Head of caudate nucleus (tissue), 42 donors: ENCODE measurements at regions not wholly inside any gene's neighbourhood (a gene's known extent, or its start where the extent isn't known, plus 50 kb on each side); places are given as distances from the start of the nearest gene placed in this dataset.
A peak's percentile ranks its signal among the peaks of the same experiment; 100 is the strongest.
"Not testable (repeated sequence)": the region's sequence is repeated elsewhere in the genome, so short reads cannot be mapped to it uniquely, and the experiment has no call there.

Source experiments
- DNase-seq, 42 donors: peaks; one replicate each; pipeline versions ENCODE4 v3.0.0 to v3.0.0-alpha.2; 2020 to 2021; ENCODE audit warnings: mixed read lengths in 7 of 42
- intact Hi-C: fragments of 100-400 bp; cut with DNase I; formaldehyde crosslinking; loops from one replicate; pipeline ENCODE4 v1.15.0; 2022

DNA sequence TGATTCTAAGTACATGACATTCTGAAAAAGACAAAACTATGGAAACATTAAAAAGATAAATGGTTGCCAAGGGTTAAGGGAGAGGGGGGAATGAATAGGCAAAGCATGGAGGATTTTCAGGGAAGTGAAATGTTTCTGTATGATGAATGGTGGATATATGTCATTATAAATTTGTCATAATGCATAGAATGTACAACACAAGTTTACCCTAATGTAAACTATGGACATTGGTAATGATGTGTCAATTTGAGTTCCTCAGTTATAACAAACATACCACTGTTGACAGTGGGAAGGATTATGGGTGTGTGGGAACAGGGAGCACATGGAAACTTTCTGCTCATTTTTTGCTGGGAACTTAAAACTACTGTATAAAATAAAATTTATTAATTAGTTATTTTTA is 427.1 kb upstream of the ESRRG start:
- no peak for DNase-seq
- intact Hi-C loops: no loop called here

GRCh38 chr1:217149791-217150190 is 426.6 kb upstream of the ESRRG start:
- no peak for DNase-seq
- intact Hi-C loops: no loop called here

- DNase-seq: no peak
- intact Hi-C loops: no loop called here
Observed at GRCh38 chr1:217141711-217142110, 418.5 kb upstream of the ESRRG start.

DNA sequence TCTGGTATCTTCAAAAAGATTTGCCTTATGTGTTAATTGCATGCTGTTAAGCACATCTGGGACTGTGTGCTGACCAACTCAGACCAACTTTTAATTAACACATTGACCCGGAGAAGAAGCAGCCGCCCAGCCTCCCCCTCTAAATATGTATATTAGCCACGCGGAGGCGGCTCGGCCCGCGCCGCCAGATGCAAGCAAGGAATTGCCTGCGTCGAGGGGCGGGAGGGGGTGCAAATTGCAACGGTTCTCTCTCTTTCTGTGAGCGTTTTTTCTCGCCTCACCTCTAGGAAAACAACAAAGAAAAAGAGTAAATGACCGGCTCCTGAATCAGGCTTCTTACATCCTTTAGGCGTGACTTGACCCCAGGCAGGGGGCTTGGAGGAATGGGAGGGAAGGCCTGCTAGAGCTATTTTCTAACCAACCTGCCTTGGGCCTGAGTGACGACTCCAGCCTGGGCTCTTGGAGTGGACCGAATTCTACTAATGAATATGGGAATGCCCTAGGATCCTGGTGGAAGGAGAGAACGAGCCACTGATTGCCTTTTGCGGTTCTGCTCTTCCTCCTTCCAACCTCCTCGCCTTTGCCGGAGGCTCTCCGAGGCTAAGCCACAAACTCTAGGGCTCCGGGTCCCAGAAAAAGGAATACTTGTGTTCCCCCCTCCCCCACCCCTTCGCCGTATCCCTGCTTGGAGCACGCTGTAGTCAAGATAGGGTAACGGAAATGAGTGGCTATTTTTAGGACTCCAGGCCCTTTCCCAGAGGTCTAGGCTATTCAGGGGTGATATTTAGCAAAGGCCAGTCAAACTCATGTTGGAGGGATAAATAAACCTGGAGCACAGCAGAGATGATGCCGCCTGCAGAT is 417.0 kb upstream of the ESRRG start:
- intact Hi-C loops: no loop called here
- no peak for DNase-seq

DNA sequence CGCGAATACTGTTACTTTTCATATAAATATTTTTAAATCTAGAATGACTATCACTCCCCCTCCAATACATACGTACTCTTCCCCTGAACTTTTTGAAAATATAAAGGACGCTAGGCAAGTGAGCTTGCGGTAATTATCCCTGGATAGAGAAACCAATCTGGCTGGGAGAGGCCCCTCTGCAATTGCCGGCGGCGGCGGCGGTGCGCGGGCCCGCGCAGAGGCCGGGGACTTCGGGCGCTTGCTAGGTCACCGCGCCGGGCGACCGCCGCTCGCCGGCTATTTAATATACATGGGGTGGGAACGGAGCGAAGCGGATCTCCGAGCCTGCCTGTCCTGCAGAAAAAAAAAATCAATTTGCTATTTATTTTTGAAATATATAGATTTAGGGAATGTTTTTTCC is 416.3 kb upstream of the ESRRG start:
- DNase-seq: peak in 6 of 42 donors; percentile 13 to 60 (median 26)
- intact Hi-C loops: no loop called here

DNA sequence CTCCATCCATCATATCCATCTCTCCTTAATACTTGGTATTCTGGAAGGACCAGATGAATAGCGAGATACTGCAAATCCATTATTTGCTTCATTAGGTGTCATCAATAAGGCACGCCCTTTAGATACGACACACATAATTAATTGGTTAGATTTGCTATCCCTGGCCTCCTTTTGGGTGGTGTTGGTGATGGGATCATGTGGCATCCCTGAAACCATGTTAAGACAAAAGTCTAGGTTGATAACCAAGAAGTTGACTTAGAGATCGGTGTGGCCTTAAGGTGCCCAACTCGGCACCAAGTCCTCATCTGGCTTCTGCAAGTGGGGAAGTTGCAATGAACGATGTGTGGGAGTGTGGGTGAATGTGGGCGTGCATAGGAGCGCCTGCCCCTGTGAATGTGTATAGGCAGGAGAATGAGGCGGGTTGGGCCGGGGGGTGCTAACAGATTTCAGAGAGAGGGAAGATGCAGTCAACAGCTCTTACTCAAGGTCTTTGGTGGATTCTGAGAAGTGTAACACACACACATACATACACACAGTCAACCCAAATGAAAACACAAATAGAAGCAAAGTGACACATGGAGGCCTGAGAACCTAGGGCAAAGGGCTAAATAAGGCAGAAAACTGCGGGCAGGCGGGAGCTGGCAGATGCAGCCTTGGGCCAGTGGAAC is 415.7 kb upstream of the ESRRG start:
- intact Hi-C loops: no loop called here
- DNase-seq: no peak

DNA sequence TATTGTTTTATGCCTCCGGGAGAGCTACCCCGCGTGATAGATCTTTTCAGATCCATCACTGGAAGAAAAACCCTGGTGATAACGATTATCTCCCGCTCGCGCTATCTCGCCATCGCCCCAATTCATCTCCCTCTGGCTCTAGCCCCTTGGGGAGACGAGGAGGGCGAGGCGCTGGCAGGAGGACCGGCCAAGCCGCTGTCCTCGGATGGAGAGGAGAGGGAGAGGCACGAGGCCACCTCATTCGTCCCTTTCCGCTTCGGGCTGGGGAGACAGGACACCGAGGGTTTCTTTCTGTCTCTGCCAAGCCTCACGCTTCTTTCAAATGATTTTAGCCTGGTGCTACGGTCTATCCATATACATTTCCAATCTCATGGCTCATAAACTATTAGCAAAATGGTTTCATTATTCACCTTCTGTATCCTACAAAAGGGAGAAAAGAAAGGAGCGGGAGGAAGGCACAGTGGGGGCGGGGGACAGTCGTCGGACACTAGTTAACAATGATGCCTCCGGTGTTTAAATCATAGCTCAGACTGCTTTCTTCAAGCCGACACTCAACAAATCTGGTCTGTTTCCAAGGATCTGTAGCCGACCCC is 415.0 kb upstream of the ESRRG start:
- DNase-seq: no peak
- intact Hi-C loops: no loop called here

DNA sequence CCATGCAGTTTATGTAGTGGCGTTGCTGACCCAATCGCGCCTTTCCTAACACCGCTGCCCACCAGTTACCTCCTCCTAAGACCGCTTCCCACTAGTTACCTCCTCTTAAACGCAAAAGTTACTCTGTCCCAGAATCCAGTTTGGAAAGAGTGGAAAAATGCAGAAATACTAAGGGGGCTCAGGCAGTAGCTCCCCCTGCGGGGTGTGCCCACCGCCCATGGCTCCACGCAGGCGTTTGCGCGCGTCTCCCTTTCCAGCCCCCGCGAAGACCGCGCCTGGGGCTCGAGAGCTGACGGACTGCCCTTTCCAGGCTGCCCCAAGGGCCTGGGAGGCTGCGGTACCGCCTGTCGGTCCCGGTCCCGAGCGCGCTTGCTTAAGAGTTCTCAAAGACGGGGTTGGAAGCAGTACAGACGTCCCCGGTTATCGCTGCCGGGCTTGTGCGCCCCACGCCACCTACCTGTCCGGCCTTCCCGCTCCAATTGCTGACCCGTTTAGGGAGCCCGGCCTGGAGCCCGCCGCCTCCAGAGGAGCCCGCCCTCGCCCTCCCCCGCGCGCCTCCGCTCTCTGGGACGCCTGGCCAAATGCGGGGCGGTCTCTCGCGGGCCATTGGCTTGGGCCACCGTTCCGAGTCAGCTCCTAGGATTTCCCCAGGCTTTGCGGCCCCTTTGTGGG is 414.1 kb upstream of the ESRRG start:
- DNase-seq: peak in 3 of 42 donors; percentile 9 to 46 (median 11)
- intact Hi-C loops: no loop called here

DNA sequence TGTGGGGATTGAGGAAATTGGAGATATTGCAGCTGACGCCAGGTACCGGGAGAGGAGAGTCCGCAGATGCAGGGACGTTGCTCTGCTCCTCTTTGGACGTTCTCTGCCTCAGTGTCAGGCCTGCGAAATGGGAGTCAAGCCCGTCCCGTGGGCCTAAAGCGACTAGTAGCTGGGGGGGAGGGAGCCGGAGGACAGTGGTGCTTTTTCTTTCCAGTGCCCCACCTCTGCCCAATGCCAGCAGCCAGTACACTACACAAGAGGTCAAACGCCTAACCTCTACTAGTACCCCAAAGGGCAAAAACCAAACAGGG is 413.6 kb upstream of the ESRRG start:
- no peak for DNase-seq
- intact Hi-C loops: no loop called here

GRCh38 chr1:217135987-217136894 is 413.0 kb upstream of the ESRRG start:
- intact Hi-C loops: no loop called here
- DNase-seq: no peak

- peak in 12 of 42 donors; percentile 10 to 58 (median 26) for DNase-seq
- intact Hi-C loops: no loop called here
Observed at GRCh38 chr1:217135569-217135915, 412.3 kb upstream of the ESRRG start.

DNA sequence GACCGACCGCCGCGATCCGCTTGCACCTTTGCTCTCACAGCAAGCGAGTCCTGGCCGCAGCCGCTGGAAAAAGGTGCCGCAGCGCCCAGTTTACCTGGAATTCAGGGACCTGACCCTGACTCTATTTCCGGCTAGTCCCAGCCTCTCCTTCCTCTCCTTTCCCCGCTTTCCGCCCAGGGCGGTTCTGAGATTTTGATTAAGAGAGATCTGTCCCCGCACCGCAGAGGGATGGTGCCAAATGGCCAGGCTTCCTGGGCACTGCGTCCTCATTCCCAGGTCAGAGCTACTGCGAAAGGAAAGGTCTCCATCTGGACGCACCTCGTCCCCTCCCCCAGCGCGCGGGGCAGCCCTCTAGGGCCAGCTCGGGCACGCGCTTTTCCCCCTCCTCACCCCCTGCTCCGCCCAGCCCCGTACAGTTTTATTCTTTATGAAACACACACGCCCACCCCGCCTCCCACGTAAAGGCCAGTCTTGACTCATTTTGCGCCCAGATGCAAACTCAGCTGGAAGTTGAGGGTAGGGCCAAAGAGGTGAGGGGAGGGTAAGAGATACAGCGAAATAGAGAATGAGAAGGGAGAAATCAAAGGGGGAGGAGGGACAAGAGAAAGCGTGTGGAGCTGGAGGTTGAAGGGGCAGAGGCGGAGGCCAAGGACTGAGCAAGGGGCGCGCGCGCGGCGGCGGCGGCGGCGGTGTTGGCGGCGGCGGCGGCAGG is 411.8 kb upstream of the ESRRG start:
- peak in 2 of 42 donors; percentile 16 to 42 for DNase-seq
- intact Hi-C loops: no loop called here

DNA sequence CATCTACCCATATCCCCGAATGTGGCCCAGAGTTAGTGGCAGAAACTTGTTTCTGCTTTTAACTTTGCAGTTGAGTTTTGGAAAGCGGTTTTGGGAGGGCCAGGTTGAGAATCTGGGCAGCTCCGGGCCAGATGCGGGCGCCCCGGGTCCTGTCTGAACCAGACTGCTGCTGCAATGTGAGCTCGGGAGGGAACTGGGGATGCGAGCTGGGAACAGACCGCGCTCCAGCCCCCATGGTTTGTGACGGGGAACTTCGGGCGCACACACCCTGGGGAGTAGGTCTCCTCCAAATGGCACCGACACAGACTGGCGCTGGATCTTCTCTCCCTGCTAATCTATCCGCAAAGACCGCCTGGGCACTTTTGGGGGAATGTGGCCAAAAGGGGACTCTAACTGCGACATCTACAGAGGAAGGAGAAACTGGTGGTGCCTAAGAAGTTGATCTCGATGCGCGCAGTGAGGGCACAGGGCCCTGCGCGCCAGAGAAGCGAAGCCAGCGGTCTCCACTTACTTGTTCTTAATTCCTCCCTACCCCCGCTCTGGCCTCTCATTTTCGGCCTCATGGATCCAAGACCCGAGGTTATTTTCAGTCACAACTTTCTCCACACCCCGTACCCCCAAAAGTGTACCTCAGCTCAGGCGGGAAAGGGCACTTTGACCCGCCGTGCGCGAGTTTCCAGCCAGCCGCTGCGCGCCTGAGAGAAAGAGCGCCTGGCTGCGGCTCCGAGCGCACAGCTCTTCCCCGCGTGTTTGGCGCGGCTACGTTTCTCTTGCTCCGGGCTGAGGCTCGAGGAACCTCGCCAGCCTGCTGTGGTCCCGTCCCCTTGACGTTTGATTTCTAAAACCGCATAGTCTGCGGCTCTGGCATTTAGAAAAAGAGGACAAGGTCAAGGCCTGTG is 411.0 kb upstream of the ESRRG start:
- intact Hi-C loops: no loop called here
- DNase-seq: peak in 14 of 42 donors; percentile 13 to 55 (median 32)

GRCh38 chr1:217133092-217133491 is 409.9 kb upstream of the ESRRG start:
- no peak for DNase-seq
- intact Hi-C loops: no loop called here

GRCh38 chr1:217123340-217123739 is 400.1 kb upstream of the ESRRG start:
- not testable (repeated sequence) for DNase-seq

GRCh38 chr1:217117973-217118465 is 394.8 kb upstream of the ESRRG start:
- no peak for DNase-seq
- intact Hi-C loops: no loop called here

More at GRCh38 chr1:217123340-217123739, 400.1 kb upstream of the ESRRG start:
- intact Hi-C loops: not testable (repeated sequence)
